HEK293T (cell line): ENCODE measurements at regions not wholly inside any gene's neighbourhood (a gene's known extent, or its start where the extent isn't known, plus 50 kb on each side); places are given as distances from the start of the nearest gene placed in this dataset.

Source experiments
- ARNT ChIP-seq: fragments of 450-650 bp; IDR thresholded peaks from 2 replicates; pipeline ENCODE4 v1.6.1; 2017; ENCODE audit warnings: mild to moderate bottlenecking
- BHLHE40 ChIP-seq: fragments of 450-650 bp; IDR thresholded peaks from 2 replicates; pipeline ENCODE4 v1.6.1; 2016; ENCODE audit warnings: mild to moderate bottlenecking, moderate library complexity, borderline replicate concordance
- FOXA1 ChIP-seq: fragments of 450-650 bp; IDR thresholded peaks from 2 replicates; pipeline ENCODE4 v1.6.1; 2016; ENCODE audit warnings: mild to moderate bottlenecking
- FOXM1 ChIP-seq: fragments of 450-650 bp; IDR thresholded peaks from 2 replicates; pipeline ENCODE4 v1.6.1; 2017; ENCODE audit warnings: mild to moderate bottlenecking, borderline replicate concordance
- NFRKB ChIP-seq: fragments of 450-650 bp; IDR thresholded peaks from 2 replicates; pipeline ENCODE4 v1.6.1; 2016; ENCODE audit warnings: mild to moderate bottlenecking, moderate library complexity
- SP1 ChIP-seq: fragments of 450-650 bp; IDR thresholded peaks from 2 replicates; pipeline ENCODE4 v1.6.1; 2017
- SUZ12 ChIP-seq: fragments of 450-650 bp; IDR thresholded peaks from 2 replicates; pipeline ENCODE4 v1.6.1; 2016; ENCODE audit warnings: mild to moderate bottlenecking
- TARDBP ChIP-seq: fragments of 450-650 bp; IDR thresholded peaks from 2 replicates; pipeline ENCODE4 v1.6.1; 2016
- ZNF384 ChIP-seq: fragments of 450-650 bp; IDR thresholded peaks from 2 replicates; pipeline ENCODE4 v1.6.1; 2016
- TF ChIP-seq, protein P1 (sequence below): fragments of 450-650 bp; IDR thresholded peaks from 2 replicates; pipeline ENCODE4 v1.6.1; 2016

DNA sequence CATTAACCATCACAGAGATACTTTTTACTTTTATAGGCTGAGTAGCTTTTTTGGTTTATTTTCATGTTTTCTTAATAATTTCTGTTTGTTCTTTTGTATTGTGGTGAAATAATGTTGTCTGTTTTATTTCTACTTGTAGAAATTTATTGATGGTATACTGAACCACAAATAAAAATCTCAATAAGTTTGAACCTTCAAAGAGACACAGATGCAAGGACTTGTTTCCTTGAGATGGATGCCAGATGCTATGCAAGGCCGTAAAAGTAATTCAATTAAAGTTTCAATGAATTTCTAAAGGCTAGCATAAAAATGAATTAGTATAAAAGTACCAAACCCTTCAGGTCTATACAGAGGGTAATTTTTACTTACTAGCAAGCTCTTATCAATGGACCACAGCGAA lies 873.5 kb downstream of the TTLL7 start:
- TF ChIP-seq FOXA1 = no peak
- TF ChIP-seq SP1 = no peak
- no peak for TF ChIP-seq BHLHE40
- TF ChIP-seq SUZ12 = no peak
- TF ChIP-seq FOXM1 = no peak
- no peak for TF ChIP-seq ZNF384
- TF ChIP-seq NFRKB = no peak
- no peak for TF ChIP-seq TARDBP
- TF ChIP-seq, protein P1, sequence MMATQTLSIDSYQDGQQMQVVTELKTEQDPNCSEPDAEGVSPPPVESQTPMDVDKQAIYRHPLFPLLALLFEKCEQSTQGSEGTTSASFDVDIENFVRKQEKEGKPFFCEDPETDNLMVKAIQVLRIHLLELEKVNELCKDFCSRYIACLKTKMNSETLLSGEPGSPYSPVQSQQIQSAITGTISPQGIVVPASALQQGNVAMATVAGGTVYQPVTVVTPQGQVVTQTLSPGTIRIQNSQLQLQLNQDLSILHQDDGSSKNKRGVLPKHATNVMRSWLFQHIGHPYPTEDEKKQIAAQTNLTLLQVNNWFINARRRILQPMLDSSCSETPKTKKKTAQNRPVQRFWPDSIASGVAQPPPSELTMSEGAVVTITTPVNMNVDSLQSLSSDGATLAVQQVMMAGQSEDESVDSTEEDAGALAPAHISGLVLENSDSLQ = no peak
- TF ChIP-seq ARNT = no peak
